GM12878 (cell line): ENCODE measurements at regions not wholly inside any gene's neighbourhood (a gene's known extent, or its start where the extent isn't known, plus 50 kb on each side); places are given as distances from the start of the nearest gene placed in this dataset.

Experiments used
- ATAC-seq: fragments of 200-7000 bp; cut with Tn5 transposase; 3 replicates; pipeline ENCODE4 v1.9.1; 2020; ENCODE audit warnings: mild to moderate bottlenecking, moderate library complexity
- BruUV-seq: library from RNA; stranded (reverse); fragments of 400-500 nt; replicated peaks from 2 replicates; lab custom pipeline; 2021; lab: Mats Ljungman, UMichigan
- CTCF ChIA-PET: fragments of 300-600 bp; sonication (Branson Sonifier 250); formaldehyde crosslinking; extraction: SDS; loops from one replicate; lab custom pipeline; 2021; ENCODE audit warnings: inconsistent platforms; lab: Yijun Ruan, JAX
- POLR2A ChIA-PET: fragments of 350-600 bp; formaldehyde crosslinking; extraction: SDS; loops from one replicate; lab custom pipeline; 2021; ENCODE audit warnings: inconsistent platforms; lab: Charles Lee
- RAD21 ChIA-PET: fragments of 300-600 bp; sonication (Branson Sonifier 250); formaldehyde crosslinking; loops from one replicate; lab custom pipeline; 2023; ENCODE audit warnings: antibody characterized with exemption; ENCODE audit not compliant: unreplicated experiment; lab: Charles Lee
- SMC1A ChIA-PET: fragments of 300-600 bp; sonication (Branson Sonifier 250); formaldehyde crosslinking; loops from one replicate; lab custom pipeline; 2023; ENCODE audit not compliant: unreplicated experiment, uncharacterized antibody; lab: Charles Lee
- DNase-seq: peaks from one replicate; pipeline ENCODE4 v3.0.0-alpha.2; 2011; ENCODE audit warnings: low read depth, low spot score
- FAIRE-seq: peaks from 3 replicates; lab custom pipeline; 2011; peaks lifted over from hg19 to GRCh38; lab: Jason Lieb, UNC
- H2AFZ ChIP-seq: 2 replicates; pipeline ENCODE4 v1.6.0; 2011; ENCODE audit warnings: low read depth, low read length, control low read depth; ENCODE audit not compliant: control insufficient read depth
- H3K27ac ChIP-seq: 2 replicates; pipeline ENCODE4 v1.5.1; 2011; ENCODE audit warnings: control low read depth; ENCODE audit not compliant: control insufficient read depth, insufficient read depth
- H3K27me3 ChIP-seq, 2 experiments: replicated peaks in 1 of 2; 2 replicates each; pipeline versions ENCODE4 v1.6.0 to v1.6.1; 2011; ENCODE audit warnings: low read length in 1 of 2; ENCODE audit not compliant: control insufficient read depth in 2 of 2, insufficient read depth in 2 of 2
- H3K36me3 ChIP-seq, 2 experiments: 2 replicates each; pipeline ENCODE4 v1.5.1; 2011; ENCODE audit warnings: low read length in 1 of 2; ENCODE audit not compliant: control insufficient read depth in 2 of 2, insufficient read depth in 2 of 2
- H3K4me1 ChIP-seq: 2 replicates; pipeline ENCODE4 v1.6.1; 2011; ENCODE audit warnings: mild to moderate bottlenecking, low read length, moderate library complexity, mixed read lengths; ENCODE audit not compliant: control insufficient read depth, insufficient read depth
- H3K4me2 ChIP-seq: 2 replicates; pipeline ENCODE4 v1.6.0; 2011; ENCODE audit warnings: control low read depth; ENCODE audit not compliant: control insufficient read depth, insufficient read depth
- H3K4me3 ChIP-seq: fragments of 200-600 bp; sonication (generic); 2 replicates; pipeline ENCODE4 v1.5.1; 2016
- H3K79me2 ChIP-seq: 2 replicates; pipeline ENCODE4 v1.6.0; 2011; ENCODE audit warnings: low read length; ENCODE audit not compliant: control insufficient read depth, insufficient read depth
- H3K9ac ChIP-seq: 2 replicates; pipeline ENCODE4 v1.8.0; 2011; ENCODE audit warnings: low read length, control low read depth, mixed read lengths; ENCODE audit not compliant: control insufficient read depth, insufficient read depth
- H3K9me3 ChIP-seq: replicated peaks from 3 replicates; pipeline ENCODE4 v1.5.1; 2011; ENCODE audit warnings: mild to moderate bottlenecking, low read length; ENCODE audit not compliant: control insufficient read depth, insufficient read depth
- H4K20me1 ChIP-seq: 2 replicates; pipeline ENCODE4 v1.6.0; 2011; ENCODE audit not compliant: control insufficient read depth, insufficient read depth
- ASH2L ChIP-seq: fragments of 300-600, 200-600 bp; sonication (generic); IDR thresholded peaks from 2 replicates; pipeline ENCODE4 v1.6.1; 2017; ENCODE audit warnings: low read depth, mild to moderate bottlenecking, borderline replicate concordance
- CEBPB ChIP-seq, 2 experiments: fragments of 150-350 bp in 1 of 2; IDR thresholded peaks; 2 replicates each; pipeline ENCODE4 v1.6.1; 2012 to 2014; ENCODE audit warnings: low read depth in 2 of 2, low read length in 2 of 2, borderline replicate concordance in 1 of 2, inconsistent platforms in 1 of 2
- RAD21 ChIP-seq: IDR thresholded peaks from 2 replicates; pipeline ENCODE4 v1.6.1; 2011; ENCODE audit warnings: mild to moderate bottlenecking, low read depth, low read length, moderate library complexity; ENCODE audit not compliant: insufficient read depth
- SPI1 ChIP-seq: IDR thresholded peaks from 2 replicates; pipeline ENCODE4 v1.6.1; 2011; ENCODE audit warnings: low read depth, mild to moderate bottlenecking, low read length, moderate library complexity, borderline replicate concordance; ENCODE audit not compliant: insufficient read depth
- TARDBP ChIP-seq: IDR thresholded peaks from 2 replicates; pipeline ENCODE4 v1.6.1; 2016; ENCODE audit warnings: borderline replicate concordance
- TCF7 ChIP-seq: IDR thresholded peaks from 2 replicates; pipeline ENCODE4 v1.6.1; 2014; ENCODE audit warnings: antibody characterized with exemption, borderline replicate concordance
- YY1 ChIP-seq: IDR thresholded peaks from 2 replicates; pipeline ENCODE4 v1.6.1; 2011; ENCODE audit warnings: low read depth, mild to moderate bottlenecking, low read length
- WGBS: methylation state at CpG from one replicate; pipeline ENCODE4 v1.1.6; 2016; ENCODE audit warnings: low lambda C conversion rate; ENCODE audit not compliant: insufficient replicate concordance, insufficient coverage; ENCODE audit errors: missing lambda C conversion rate; 5-methylcytosine and 5-hydroxymethylcytosine counted together
- in situ Hi-C: fragments of 300-500 bp; cut with MboI; formaldehyde crosslinking; loops from 9 replicates; pipeline ENCODE4 v1.14.3; 2018; ENCODE audit warnings: mixed read lengths
- intact Hi-C: fragments of 100-400 bp; cut with micrococcal nuclease; formaldehyde crosslinking; loops from one replicate; pipeline ENCODE4 v1.14.2; 2022; ENCODE audit not compliant: unreplicated experiment
- TF ChIP-seq, protein P1 (sequence below): fragments of 450-650 bp; formaldehyde crosslinking; IDR thresholded peaks from 2 replicates; pipeline ENCODE4 v1.4.0; 2022; ENCODE audit warnings: mild to moderate bottlenecking, moderate library complexity
- TF ChIP-seq, protein P2 (sequence below), 3 experiments: IDR thresholded peaks in 2 of 3; conservative IDR thresholded peaks in 1 of 3; 2 replicates each; pipeline ENCODE4 v1.5.1; 2011; ENCODE audit warnings: low read depth in 3 of 3, low read length in 3 of 3, mild to moderate bottlenecking in 3 of 3, control low read depth in 2 of 3, moderate library complexity in 2 of 3, inconsistent platforms in 1 of 3, mixed read lengths in 1 of 3; ENCODE audit not compliant: control insufficient read depth in 2 of 3, insufficient read depth in 1 of 3; ENCODE audit errors: extremely low read depth in 1 of 3

DNA sequence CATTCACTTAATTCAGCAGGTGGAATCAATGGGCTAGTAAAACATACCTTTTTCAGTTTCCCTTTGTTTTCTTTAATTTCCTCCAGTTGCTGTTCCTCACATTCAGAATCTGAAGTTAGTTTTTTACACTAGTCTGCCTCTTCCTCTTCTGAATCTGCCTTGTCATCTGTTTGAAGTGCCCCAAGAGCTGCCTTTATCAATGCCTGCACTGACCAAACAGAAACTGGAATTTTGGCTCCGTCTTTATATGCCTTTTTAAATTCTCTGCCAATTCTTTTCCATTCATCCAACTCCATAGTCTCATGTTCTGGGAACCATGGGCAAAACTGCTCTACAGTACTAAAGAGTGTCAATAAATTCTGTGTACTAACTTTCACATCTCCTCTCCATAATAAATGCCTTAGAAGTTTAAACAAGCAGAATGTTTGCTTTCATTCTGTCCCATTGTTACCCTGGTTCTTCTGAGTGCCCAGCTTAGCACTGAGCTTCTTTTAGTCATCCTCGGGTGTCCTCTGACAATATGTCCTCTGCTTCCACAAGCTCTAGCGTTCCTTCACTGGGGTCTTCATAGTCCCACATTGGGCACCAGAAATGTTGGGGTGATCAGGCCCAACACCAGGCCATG, 154.2 kb downstream of the ZNF486 start:
- no peak for DNase-seq
- Histone ChIP-seq H3K4me1 (no peaks in the 10 kb centered on the region), H2AFZ (no peak overlapping the region), H3K79me2 (no peaks in the 10 kb centered on the region), H3K9me3 (no peaks in the 10 kb centered on the region; the same call in 2 of the 3 replicates), H3K4me3 (no peak overlapping the region), H4K20me1 (no peaks in the 10 kb centered on the region), H3K27me3 (no peaks in the 10 kb centered on the region), H3K4me2 (no peak overlapping the region), H3K9ac (no peak overlapping the region), H3K27ac (no peak overlapping the region), H3K36me3 (no peaks in the 10 kb centered on the region)
- ChIA-PET SMC1A (interaction anchor here (0.9 to 1.3 kb wide), 3 partner anchors 20 to 49 kb away, joined by 3 read pairs; no protein-coding TSS in a partner anchor), POLR2A (no interaction called here), CTCF (no interaction called here), RAD21 (interaction anchor here (0.9 kb wide), 1 partner anchor 28 kb away, joined by 3 read pairs; no protein-coding TSS in a partner anchor)
- FAIRE-seq: no peak
- no TSS peak for BruUV-seq
- intact Hi-C loops: no loop called here
- TF ChIP-seq, protein P1, sequence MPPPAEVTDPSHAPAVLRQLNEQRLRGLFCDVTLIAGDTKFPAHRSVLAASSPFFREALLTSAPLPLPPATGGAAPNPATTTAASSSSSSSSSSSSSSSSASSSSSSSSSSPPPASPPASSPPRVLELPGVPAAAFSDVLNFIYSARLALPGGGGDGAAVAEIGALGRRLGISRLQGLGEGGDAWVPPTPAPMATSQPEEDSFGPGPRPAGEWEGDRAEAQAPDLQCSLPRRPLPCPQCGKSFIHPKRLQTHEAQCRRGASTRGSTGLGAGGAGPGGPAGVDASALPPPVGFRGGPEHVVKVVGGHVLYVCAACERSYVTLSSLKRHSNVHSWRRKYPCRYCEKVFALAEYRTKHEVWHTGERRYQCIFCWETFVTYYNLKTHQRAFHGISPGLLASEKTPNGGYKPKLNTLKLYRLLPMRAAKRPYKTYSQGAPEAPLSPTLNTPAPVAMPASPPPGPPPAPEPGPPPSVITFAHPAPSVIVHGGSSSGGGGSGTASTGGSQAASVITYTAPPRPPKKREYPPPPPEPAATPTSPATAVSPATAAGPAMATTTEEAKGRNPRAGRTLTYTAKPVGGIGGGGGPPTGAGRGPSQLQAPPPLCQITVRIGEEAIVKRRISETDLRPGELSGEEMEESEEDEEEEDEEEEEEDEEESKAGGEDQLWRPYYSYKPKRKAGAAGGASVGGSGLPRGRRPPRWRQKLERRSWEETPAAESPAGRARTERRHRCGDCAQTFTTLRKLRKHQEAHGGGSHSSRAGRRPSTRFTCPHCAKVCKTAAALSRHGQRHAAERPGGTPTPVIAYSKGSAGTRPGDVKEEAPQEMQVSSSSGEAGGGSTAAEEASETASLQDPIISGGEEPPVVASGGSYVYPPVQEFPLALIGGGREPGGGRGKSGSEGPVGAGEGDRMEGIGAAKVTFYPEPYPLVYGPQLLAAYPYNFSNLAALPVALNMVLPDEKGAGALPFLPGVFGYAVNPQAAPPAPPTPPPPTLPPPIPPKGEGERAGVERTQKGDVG (CRISPR knock-in tag): no peak
- TF ChIP-seq CEBPB (IDR thresholded peaks at IDR 0.05; ENCODE audit: borderline replicate concordance in 1 of 2, low read depth in 2 of 2, low read length in 2 of 2): no peak
- TF ChIP-seq SPI1: no peak
- no peak for TF ChIP-seq ASH2L
- no peak for TF ChIP-seq TCF7
- TF ChIP-seq YY1: no peak
- no peak for TF ChIP-seq RAD21
- TF ChIP-seq, protein P2, sequence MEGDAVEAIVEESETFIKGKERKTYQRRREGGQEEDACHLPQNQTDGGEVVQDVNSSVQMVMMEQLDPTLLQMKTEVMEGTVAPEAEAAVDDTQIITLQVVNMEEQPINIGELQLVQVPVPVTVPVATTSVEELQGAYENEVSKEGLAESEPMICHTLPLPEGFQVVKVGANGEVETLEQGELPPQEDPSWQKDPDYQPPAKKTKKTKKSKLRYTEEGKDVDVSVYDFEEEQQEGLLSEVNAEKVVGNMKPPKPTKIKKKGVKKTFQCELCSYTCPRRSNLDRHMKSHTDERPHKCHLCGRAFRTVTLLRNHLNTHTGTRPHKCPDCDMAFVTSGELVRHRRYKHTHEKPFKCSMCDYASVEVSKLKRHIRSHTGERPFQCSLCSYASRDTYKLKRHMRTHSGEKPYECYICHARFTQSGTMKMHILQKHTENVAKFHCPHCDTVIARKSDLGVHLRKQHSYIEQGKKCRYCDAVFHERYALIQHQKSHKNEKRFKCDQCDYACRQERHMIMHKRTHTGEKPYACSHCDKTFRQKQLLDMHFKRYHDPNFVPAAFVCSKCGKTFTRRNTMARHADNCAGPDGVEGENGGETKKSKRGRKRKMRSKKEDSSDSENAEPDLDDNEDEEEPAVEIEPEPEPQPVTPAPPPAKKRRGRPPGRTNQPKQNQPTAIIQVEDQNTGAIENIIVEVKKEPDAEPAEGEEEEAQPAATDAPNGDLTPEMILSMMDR (IDR thresholded peaks at IDR 0.05 in 2 of 3, conservative IDR thresholded peaks at IDR 0.05 in 1 of 3; ENCODE audit: control insufficient read depth in 2 of 3, extremely low read depth in 1 of 3, insufficient read depth in 1 of 3, low read depth in 3 of 3, low read length in 3 of 3): no peak
- no peak for TF ChIP-seq TARDBP
- no peak for ATAC-seq
- WGBS: 3% methylated on average over 3 of the region's 3 CpGs
- in situ Hi-C loops: no loop called here
